Type B pancreatic cell (in vitro differentiated cells): ENCODE measurements at regions not wholly inside any gene's neighbourhood (a gene's known extent, or its start where the extent isn't known, plus 50 kb on each side); places are given as distances from the start of the nearest gene placed in this dataset.
"Not testable (repeated sequence)": the region's sequence is repeated elsewhere in the genome, so short reads cannot be mapped to it uniquely, and the experiment has no call there.

ENCODE experiments used
- DNase-seq: peaks from one replicate; pipeline ENCODE4 v3.0.0; 2021; ENCODE audit warnings: mixed read lengths; ENCODE audit not compliant: unreplicated experiment; ENCODE audit errors: extremely low spot score
- H3K27ac Mint-ChIP-seq: 2 replicates; pipeline ENCODE4 v1.8.0; 2021; ENCODE audit warnings: mild to moderate bottlenecking, mixed read lengths
- H3K27me3 Mint-ChIP-seq: 2 replicates; pipeline ENCODE4 v1.8.0; 2021; ENCODE audit warnings: mixed read lengths
- H3K36me3 Mint-ChIP-seq: 2 replicates; pipeline ENCODE4 v1.8.0; 2021; ENCODE audit warnings: mixed read lengths
- H3K4me1 Mint-ChIP-seq: one replicate; pipeline ENCODE4 v1.8.0; 2021; ENCODE audit warnings: mixed read lengths; ENCODE audit not compliant: unreplicated experiment
- H3K4me3 Mint-ChIP-seq: 2 replicates; pipeline ENCODE4 v1.8.0; 2021; ENCODE audit warnings: mild to moderate bottlenecking, mixed read lengths
- H3K9me3 Mint-ChIP-seq: 2 replicates; pipeline ENCODE4 v1.8.0; 2021; ENCODE audit warnings: mixed read lengths
- TF ChIP-seq, protein P1 (sequence below): fragments of 200-600 bp; sonication (generic); conservative IDR thresholded peaks from 2 replicates; pipeline ENCODE4 v1.5.0; 2021; ENCODE audit warnings: antibody characterized with exemption, mild to moderate bottlenecking

- Mint-ChIP-seq H3K27ac (no peak overlapping the region), H3K27me3 (no peaks in the 10 kb centered on the region), H3K4me1 (no peaks in the 10 kb centered on the region), H3K9me3 (peaks cover 5% of the 10 kb centered on the region), H3K36me3 (no peaks in the 10 kb centered on the region), H3K4me3 (no peak overlapping the region)
- DNase-seq, result no peak
- TF ChIP-seq, protein P1, sequence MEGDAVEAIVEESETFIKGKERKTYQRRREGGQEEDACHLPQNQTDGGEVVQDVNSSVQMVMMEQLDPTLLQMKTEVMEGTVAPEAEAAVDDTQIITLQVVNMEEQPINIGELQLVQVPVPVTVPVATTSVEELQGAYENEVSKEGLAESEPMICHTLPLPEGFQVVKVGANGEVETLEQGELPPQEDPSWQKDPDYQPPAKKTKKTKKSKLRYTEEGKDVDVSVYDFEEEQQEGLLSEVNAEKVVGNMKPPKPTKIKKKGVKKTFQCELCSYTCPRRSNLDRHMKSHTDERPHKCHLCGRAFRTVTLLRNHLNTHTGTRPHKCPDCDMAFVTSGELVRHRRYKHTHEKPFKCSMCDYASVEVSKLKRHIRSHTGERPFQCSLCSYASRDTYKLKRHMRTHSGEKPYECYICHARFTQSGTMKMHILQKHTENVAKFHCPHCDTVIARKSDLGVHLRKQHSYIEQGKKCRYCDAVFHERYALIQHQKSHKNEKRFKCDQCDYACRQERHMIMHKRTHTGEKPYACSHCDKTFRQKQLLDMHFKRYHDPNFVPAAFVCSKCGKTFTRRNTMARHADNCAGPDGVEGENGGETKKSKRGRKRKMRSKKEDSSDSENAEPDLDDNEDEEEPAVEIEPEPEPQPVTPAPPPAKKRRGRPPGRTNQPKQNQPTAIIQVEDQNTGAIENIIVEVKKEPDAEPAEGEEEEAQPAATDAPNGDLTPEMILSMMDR, result no peak
Observed at GRCh38 chr14:38589747-38590350, 334.0 kb upstream of the CLEC14A start.

GRCh38 chr14:38583471-38583870, 327.6 kb upstream of the CLEC14A start:
- TF ChIP-seq, protein P1, result no peak
- peaks cover 5% of the 10 kb centered on the region for H3K9me3 Mint-ChIP-seq
- H3K36me3 Mint-ChIP-seq, result no peaks in the 10 kb centered on the region
- H3K4me3 Mint-ChIP-seq, result no peak overlapping the region
- H3K27me3 Mint-ChIP-seq, result no peaks in the 10 kb centered on the region
- no peak overlapping the region for H3K27ac Mint-ChIP-seq
- DNase-seq, result no peak
- no peaks in the 10 kb centered on the region for H3K4me1 Mint-ChIP-seq

DNA sequence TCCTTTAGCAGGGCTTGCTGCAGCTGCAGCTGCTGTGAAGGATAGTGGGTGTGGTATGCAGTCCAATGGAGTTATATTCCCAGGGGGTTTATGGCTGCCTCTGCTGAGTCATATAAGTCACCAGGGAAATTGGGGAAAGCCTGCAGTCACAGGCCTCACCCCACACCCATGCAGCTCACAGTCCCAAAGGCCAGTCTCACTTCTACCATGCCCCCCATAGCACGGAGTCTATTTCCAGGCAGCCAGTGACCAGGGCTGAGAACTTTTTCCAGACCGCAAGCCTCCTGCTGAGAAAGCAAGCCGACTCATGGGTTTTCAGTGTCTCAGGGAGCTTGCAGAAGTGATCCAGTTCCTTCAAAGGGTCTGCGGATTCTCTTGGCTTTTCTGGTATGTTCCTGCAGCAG, 322.4 kb upstream of the CLEC14A start:
- Mint-ChIP-seq H3K36me3 (no peaks in the 10 kb centered on the region), H3K4me1 (no peaks in the 10 kb centered on the region), H3K9me3 (no peaks in the 10 kb centered on the region), H3K27ac (no peak overlapping the region), H3K27me3 (no peaks in the 10 kb centered on the region), H3K4me3 (no peak overlapping the region)
- DNase-seq, result no peak
- TF ChIP-seq, protein P1, result no peak

GRCh38 chr14:38567703-38568102, 311.8 kb upstream of the CLEC14A start:
- no peak overlapping the region for H3K27ac Mint-ChIP-seq
- no peaks in the 10 kb centered on the region for H3K36me3 Mint-ChIP-seq
- no peaks in the 10 kb centered on the region for H3K9me3 Mint-ChIP-seq
- TF ChIP-seq, protein P1, result no peak
- H3K4me3 Mint-ChIP-seq, result no peak overlapping the region
- no peaks in the 10 kb centered on the region for H3K27me3 Mint-ChIP-seq
- no peak for DNase-seq
- no peaks in the 10 kb centered on the region for H3K4me1 Mint-ChIP-seq

- DNase-seq, result no peak
- Mint-ChIP-seq H3K9me3 (peaks cover 5% of the 10 kb centered on the region), H3K27ac (no peak overlapping the region), H3K4me1 (no peaks in the 10 kb centered on the region), H3K36me3 (peaks cover 4% of the 10 kb centered on the region), H3K27me3 (no peaks in the 10 kb centered on the region), H3K4me3 (no peak overlapping the region)
- TF ChIP-seq, protein P1, result no peak
Observed at GRCh38 chr14:38561657-38562056, 305.8 kb upstream of the CLEC14A start.

- H3K36me3 Mint-ChIP-seq, result peaks cover 4% of the 10 kb centered on the region
- no peak overlapping the region for H3K4me3 Mint-ChIP-seq
- peaks cover 3% of the 10 kb centered on the region for H3K27me3 Mint-ChIP-seq
- DNase-seq, result no peak
- H3K4me1 Mint-ChIP-seq, result no peaks in the 10 kb centered on the region
- TF ChIP-seq, protein P1, result no peak
- H3K27ac Mint-ChIP-seq, result no peak overlapping the region
- peaks cover 5% of the 10 kb centered on the region for H3K9me3 Mint-ChIP-seq
Observed at GRCh38 chr14:38559711-38560110, 303.8 kb upstream of the CLEC14A start.

DNA sequence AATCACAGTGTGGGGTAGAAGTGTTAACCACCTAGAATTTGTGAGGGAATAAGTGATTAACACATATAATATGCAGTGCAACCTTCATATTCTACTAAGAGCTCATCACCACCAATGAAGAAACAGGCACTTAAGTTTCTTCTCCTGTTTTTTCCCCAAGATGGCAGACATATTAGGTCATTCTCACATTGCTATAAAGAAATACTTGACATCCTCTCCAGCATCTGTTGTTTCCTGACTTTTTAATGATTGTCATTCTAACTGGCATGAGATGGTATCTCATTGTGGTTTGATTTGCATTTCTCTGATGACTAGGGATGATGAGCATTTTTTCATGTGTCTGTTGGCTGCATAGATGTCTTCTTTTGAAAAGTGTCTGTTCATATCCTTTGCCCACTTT, 301.5 kb upstream of the CLEC14A start:
- DNase-seq, H3K9me3 Mint-ChIP-seq, H3K4me1 Mint-ChIP-seq, H3K36me3 Mint-ChIP-seq, H3K27ac Mint-ChIP-seq, H3K27me3 Mint-ChIP-seq, H3K4me3 Mint-ChIP-seq: not testable (repeated sequence)
